NCI-H2227 (cell line): ENCODE measurements at regions not wholly inside any gene's neighbourhood (a gene's known extent, or its start where the extent isn't known, plus 50 kb on each side); places are given as distances from the start of the nearest gene placed in this dataset.
A peak's percentile ranks its signal among the peaks of the same experiment; 100 is the strongest.

Experiments used
- DNase-seq: peaks from one replicate; lab custom pipeline; 2025; ENCODE audit not compliant: unreplicated experiment; lab: John Stamatoyannopoulos, UW

GRCh38 chr2:9755638-9756037 is 87.6 kb upstream of the TAF1B start:
- DNase-seq: no peak

GRCh38 chr2:9756692-9757250 is 86.5 kb upstream of the TAF1B start:
- DNase-seq: no peak

GRCh38 chr2:9757501-9758264 is 85.6 kb upstream of the TAF1B start:
- peak; percentile 83 for DNase-seq

DNA sequence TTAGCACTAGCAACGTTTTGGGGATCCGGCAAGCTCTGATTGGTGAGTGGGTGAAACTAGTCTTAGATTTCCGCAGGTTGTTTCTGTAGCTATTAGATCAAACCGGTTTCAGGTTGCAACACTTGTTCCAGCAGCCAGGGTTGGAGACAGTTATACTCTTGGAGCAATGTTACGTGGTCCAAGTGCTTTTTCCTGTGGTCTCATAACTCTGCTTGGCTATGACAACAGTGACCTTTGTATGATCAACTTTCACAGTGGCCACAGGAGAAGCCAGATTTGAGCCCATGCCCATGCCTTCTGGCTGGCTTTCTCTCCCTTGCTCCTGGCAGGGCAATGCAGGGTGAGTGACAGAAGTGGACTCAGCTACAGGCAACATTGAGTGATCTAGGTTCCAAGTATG is 84.5 kb upstream of the TAF1B start:
- DNase-seq: no peak

DNA sequence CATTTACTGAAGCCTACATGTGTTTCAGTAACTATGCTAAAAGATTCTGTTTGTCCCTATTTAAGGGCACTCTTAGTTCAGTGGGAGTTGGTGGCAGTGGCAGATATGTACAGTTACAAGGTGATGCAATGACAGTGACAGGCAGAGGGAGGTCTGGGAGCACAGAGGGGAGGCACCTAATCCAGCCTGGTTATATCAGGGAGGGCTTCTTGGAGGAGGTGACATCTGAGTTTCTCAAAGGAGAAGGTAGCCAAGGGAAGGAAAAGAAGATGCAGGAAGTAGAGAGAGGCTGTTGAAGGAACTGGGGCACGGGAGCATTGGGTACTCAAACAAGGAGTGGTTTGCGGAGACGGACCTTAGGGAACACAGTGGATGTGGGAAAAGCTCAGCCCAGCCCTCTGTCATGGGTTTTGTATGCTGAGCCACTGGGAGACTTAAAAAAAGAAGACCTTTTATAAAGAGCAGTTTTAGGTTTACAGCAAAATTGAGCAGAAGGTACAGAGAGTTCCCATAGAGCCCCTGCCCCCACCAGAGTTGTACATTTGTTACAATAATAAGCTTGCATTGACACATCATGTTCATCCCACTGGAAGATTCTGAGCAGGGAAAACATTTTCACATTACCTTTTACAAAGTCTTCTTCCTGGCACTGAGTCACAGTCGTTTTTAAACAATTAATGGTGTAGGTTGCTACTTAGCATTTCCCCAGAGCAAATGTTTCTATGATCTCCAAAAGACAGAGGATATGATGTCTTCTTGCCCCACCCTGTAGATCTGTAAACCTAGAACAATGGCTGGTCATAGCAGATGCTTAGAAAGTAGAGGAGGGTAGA is 83.0 kb upstream of the TAF1B start:
- DNase-seq: no peak

DNA sequence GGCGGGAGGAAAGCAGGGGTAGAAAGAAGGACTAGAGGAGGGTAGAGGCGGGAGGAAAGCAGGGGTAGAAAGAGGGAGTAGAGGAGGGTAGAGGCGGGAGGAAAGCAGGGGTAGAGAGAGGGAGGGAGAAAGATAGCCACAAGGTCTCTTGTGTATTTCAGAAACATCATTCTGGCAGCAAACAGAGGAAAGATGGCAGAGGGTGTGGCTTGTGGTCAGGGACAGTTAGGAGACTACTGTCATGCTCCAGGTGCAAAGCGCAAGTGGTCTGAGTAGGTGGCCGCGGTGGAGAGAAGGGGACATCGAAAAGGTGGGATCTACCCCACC is 82.4 kb upstream of the TAF1B start:
- no peak for DNase-seq

DNA sequence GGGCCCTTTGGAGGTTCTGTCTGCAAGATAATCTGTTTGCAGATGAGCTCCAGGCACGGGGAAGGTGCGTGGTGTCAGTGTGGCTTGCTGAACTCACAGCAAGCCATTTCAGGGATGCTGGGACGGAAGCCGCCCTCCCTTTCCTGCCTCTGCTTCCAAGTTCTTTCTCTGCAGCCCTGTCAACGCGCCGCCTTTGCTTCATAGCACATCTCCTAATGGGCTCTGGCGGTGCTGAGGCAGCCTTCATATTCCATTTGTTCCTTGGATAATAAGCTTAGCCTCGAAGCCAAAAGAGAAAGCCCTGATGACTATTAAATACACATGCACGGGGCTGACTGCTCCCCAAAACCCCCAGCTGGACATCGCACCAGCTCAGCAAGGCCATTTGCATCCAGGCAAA is 81.7 kb upstream of the TAF1B start:
- DNase-seq: peak; percentile 8

DNA sequence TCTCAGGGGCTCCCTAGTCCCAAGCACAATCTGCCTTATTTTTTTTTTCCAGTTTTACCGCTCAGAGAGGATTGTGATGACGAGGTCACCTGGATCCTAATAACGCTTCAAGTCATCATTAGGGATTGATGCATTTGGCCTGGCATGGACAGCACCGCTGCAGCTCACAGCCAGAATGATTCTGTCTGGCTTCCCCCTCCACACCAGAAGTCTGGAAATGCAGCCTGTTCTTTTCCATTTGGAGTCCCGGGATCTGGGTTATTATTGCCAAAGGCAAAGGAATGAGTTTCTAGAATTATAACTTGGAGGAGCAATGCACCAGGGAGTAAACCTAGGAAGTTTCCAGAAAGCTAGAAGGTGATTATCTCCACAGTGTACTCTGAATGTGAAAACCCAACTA is 81.1 kb upstream of the TAF1B start:
- no peak for DNase-seq

DNA sequence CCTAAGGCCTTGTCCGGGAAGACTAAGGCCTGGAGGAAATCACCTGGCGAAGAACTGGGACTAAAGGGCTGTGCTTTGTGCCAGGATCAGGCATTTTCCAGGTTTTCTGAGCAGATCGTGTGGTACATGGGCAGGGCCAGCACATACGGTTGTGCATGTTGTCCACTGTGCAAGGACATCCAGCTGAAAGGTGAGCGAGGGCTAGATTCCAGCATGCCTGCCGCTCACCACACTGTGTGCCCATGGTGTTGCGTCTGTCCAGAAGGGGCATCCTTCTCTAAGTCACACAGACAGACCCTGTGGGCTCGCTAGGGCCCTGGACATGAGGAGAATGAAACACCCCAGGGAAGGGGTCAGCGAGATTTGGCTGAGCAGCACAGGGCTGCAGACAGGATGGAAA is 80.3 kb upstream of the TAF1B start:
- no peak for DNase-seq

GRCh38 chr2:9763356-9764152 is 79.7 kb upstream of the TAF1B start:
- peak; percentile 27 for DNase-seq

- no peak for DNase-seq
Observed at GRCh38 chr2:9764153-9764778, 79.0 kb upstream of the TAF1B start.

- DNase-seq: peak; percentile 10
Observed at GRCh38 chr2:9765611-9766531, 77.4 kb upstream of the TAF1B start.

DNA sequence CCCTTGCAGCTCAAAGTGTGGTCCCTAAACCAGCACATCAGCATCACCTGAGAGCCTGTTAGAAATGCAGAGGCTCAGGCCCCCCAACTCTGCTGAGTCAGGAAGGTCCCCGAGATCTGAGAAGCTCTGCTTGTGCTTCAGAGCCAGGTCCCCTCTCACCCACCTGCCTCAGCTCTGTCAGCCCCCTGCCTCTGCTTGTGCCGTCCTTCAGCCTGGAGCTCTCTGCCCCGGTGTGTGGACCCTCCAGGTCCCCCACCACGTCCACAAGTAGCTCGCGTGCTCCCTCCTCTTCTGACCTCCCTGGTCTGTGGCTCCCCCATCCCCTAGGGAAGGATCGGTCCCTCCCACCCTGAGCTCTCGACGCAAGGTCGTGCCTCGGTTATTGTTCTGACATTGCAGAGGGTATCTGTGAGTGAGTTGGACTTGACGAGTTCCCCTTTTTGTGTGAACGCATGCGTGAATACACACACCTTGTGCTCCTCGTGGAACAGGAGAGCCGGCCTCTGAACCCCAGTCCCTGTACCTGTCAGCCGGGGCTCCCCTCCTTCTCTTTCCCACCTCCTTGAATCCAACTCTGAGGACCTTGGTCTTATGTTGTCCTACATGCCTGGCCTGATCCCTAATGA is 75.5 kb upstream of the TAF1B start:
- DNase-seq: no peak

- DNase-seq: peak; percentile 80
Observed at GRCh38 chr2:9768388-9768787, 74.9 kb upstream of the TAF1B start.

DNA sequence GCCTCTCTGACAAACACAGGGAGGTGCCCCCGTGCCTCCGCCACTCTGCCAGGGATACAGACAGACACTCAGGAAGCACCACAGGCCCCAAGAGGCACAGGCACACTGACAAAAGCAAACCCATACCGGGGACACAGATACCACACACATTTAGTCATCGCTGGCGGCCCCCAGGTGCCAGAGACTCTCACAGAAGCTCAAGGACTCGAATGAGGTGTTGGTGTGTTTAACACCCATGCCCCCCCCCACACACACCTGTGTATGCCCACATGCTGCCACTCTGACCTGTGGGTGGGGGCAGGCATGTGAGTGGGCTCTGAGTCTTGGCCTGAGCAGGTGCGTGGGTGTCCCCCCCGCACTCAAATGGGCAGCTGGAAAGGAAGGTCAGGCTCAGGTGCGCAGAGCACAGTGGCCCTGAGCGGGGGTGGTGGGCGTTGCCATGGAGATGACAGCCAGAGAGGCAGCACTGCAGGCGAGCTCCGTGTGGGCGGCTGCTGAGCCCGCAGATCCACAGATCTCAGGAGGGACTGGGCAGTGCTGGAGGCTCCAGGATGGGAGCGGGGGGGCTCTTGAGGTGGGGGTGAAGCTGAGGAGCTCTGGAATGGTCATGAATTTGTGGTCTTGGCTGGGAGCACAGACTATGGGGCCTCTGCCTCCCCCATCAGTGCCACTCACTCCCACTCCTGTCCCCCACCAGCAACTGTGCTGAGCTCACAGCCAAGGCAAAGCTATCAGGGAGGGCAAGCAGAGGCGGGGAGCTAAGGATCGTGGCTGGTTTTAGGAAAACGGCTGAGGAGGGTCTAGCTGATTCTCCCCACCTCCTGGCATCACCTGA is 73.9 kb upstream of the TAF1B start:
- peak; percentile 83 for DNase-seq

DNA sequence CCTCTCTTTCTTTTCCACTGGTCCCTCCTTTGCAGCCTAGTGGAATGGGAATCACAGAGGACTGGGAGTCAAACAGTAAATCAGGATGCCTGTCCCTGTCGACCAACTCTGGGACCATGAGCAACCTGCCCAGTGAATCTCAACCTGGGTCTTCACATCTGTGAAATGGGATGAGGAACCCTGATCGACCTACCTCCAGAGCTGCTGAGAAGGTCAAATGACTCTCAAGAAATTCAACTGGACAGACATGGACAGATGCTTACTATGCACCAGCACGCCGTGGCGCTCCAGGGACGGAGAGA is 73.3 kb upstream of the TAF1B start:
- no peak for DNase-seq

DNA sequence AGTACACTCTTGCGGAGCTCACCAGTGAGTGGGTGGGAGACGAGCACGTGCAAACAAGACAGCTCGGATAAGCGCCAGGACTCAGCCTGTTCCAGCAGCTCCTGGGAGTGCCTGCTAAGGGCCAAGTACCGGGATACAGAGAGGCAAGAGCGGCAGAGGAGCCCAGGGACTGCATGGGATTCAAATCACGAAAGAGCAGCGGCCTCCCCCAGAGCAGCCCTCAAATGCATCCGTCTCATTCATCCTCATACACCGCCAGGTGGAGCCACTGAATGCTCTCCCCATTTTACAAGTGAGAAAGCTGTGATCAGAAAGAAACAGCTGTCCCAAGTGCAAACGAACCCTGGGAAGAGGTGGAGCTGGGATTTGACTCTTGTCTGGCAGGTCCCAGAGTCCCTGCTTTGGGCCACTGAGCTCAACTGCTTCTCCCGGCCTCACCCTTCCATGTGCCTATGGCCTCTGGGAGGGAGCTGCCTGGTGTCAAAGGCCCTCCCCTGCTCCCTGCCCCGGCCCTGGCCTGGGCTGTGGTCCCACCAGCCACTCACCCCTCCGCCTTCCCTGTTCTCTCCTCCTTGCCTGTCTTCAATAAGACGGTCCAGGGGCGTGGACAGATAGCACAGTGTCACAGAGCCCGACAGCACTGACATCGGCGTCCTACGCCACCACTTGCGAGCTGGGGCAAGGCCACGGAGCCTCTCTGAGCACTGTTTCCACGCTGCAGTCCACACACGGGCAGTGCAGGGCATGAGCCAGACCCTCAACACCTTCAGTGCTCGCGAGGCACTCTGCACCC is 72.8 kb upstream of the TAF1B start:
- peak; percentile 82 for DNase-seq

- no peak for DNase-seq
Observed at GRCh38 chr2:9771101-9771449, 72.2 kb upstream of the TAF1B start.
